ENCODE measurements at regions not wholly inside any gene's neighbourhood (a gene's known extent, or its start where the extent isn't known, plus 50 kb on each side); places are given as distances from the start of the nearest gene placed in this dataset.

DNA sequence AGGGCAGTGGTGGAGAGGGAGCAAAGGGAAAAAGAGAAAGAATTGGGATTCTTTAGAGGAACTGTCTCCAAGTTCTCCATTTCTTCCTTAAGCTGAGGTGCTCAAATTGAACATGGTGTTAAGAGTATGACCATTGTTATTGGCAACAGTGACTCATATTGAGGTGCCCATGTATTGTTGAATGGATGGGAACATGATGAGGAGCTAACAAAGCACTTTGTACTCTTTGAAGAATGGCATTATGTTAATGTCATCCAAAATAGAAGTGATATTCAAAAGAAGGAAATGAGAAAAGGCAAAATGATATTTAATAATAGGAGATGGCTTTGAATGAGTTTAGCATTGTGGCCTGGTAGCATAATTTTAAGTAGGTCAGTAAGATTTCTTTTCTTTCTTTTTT lies 261.1 kb downstream of the QKI start:
- TF ChIP-seq, protein P1, sequence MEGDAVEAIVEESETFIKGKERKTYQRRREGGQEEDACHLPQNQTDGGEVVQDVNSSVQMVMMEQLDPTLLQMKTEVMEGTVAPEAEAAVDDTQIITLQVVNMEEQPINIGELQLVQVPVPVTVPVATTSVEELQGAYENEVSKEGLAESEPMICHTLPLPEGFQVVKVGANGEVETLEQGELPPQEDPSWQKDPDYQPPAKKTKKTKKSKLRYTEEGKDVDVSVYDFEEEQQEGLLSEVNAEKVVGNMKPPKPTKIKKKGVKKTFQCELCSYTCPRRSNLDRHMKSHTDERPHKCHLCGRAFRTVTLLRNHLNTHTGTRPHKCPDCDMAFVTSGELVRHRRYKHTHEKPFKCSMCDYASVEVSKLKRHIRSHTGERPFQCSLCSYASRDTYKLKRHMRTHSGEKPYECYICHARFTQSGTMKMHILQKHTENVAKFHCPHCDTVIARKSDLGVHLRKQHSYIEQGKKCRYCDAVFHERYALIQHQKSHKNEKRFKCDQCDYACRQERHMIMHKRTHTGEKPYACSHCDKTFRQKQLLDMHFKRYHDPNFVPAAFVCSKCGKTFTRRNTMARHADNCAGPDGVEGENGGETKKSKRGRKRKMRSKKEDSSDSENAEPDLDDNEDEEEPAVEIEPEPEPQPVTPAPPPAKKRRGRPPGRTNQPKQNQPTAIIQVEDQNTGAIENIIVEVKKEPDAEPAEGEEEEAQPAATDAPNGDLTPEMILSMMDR (conservative IDR thresholded peaks at IDR 0.05; ENCODE audit: low read length): no peak
- no peak for TF ChIP-seq EZH2phosphoT487 (IDR thresholded peaks at IDR 0.05; ENCODE audit: borderline replicate concordance)
